ENCODE measurements at regions not wholly inside any gene's neighbourhood (a gene's known extent, or its start where the extent isn't known, plus 50 kb on each side); places are given as distances from the start of the nearest gene placed in this dataset.
"Not testable (repeated sequence)": the region's sequence is repeated elsewhere in the genome, so short reads cannot be mapped to it uniquely, and the experiment has no call there.

DNA sequence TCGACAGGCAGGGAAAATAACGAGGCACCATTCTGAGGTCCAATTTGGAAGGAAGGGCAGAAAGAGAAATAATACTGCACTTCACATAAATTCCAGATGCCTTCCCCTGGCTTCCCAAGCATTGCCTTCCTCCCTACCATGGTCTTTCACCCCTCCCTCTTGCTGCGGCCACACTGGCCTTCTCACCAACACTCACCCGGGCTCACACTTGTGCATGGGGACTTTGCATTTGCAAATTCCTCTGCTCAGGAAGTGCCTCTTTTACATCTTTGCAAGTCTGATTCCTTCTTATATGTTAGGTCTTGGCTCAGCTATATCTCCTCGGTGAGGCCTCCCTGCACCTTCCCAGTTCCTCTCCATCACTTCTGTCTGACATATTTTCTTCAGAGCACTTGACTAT, 199.4 kb downstream of the CHIC2 start:
- FAIRE-seq: no peak

DNA sequence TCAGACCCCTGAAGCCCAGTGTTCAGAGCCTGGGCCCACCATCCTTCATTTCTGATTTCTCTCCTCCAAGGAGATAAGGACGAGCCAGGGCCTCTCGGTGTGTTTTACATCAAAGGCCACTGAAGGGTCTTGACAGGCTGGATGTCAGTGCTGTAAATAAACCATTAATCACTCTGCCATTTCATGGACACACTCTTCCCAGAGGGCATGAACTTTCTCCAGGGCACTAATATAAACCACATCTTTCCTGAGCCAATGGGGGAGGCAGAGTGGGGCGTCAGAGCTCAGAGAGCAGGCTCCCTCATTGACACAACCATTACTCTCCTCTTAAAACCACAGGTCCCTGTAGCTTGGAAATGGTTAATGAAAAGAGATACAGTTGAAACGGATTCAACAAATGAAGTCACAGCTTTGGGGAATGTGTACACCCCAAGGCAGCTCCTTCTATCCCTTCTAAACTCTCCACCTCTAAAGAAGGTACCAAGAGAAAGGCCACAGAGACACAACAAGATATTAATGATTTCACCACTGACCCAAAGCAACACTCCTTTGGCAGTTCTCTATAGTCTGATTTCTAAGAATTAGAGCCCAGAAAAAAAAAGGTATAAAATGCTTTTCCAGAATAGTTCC, 200.6 kb downstream of the CHIC2 start:
- FAIRE-seq: no peak

- FAIRE-seq: no peak
Measured at GRCh38 chr4:53863158-53863557, 201.2 kb downstream of the CHIC2 start.

DNA sequence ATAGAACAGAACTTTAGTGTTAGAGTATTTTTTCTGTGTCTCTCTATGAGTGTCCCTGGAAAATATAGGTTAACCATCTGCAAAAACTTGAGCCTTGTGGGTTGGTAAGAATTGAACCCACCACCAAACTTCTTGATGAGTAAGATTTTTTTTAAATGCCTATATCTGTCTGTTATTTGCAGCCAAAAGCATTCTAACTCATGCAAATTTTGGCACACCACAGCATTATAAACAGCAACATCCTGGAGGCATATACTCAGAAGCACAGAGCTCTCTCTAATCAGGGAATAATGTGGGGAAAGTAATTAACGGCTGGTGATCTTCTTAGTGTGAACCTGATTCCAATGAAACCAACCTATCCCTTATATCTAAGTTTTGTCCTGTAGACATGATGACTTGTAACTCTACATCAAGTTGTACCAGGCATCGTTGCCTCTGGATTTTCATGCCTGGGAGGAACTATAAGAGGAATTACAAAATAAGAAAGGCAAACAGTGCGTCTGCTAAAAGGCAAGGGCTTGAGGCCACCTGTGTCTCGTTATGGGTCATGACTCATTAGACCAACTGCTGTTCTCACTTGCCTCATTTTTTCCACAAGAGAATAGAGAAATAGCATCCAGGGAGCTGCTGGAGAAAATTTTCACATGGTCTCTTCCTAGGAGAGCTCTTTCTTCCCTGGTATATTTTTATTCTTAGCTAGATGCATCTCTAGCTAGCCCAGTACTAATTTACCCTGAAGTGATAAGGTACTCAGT, 202.4 kb downstream of the CHIC2 start:
- no peak for FAIRE-seq

- FAIRE-seq: no peak
Measured at GRCh38 chr4:53859305-53859704, 205.1 kb downstream of the CHIC2 start.

- FAIRE-seq: no peak
Measured at GRCh38 chr4:53858744-53859143, 205.7 kb downstream of the CHIC2 start.

- FAIRE-seq: no peak
Measured at GRCh38 chr4:53855581-53856250, 208.7 kb downstream of the CHIC2 start.

DNA sequence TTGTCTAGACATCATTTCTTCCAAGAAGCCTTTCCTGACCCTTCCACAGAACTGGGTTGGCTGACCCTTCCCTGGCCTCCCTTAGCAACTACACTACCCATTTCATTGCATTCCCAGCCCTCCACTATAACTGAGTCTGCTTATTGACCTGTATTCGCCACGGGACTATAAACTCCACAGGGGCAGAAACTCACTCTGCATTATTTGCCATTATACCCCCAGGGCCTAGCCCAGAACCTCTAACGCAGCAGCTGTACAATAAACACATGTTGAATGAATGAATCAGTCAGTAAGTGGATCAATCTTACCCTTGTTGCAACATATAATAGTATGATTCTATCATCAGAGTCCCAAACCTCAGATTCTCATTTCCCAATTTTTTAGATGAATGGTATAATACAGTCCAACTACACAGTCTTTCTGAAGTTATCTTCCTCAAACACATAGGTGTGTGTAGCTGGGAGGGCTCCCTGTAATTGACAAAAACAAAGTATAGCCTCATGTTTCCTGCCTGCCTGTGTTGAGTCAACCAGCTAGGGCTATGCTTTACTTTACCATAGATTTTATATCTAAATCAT, 209.3 kb downstream of the CHIC2 start:
- FAIRE-seq: no peak

- FAIRE-seq: no peak
Measured at GRCh38 chr4:53852343-53852742, 212.1 kb downstream of the CHIC2 start.

- FAIRE-seq: no peak
Measured at GRCh38 chr4:53847965-53848364, 216.4 kb downstream of the CHIC2 start.

DNA sequence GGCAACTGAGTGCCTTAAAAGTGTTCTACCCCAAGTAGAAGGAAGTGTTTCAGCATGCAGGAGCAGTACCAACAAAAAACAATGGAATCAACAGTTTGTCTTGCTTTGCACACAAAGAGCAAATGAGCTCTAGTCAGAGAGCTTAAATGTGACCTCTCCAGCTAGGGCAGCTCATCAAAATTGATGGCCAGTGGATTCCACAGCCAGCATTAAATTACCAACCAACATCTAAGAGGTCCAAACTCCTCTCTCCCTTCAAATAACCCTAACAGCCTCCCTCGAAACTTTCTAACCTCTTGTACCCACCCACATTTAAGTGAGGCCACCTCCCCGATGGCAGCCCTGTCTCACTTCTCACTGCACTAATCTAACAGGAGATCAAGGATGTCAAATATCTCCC, 219.9 kb downstream of the CHIC2 start:
- FAIRE-seq: no peak

DNA sequence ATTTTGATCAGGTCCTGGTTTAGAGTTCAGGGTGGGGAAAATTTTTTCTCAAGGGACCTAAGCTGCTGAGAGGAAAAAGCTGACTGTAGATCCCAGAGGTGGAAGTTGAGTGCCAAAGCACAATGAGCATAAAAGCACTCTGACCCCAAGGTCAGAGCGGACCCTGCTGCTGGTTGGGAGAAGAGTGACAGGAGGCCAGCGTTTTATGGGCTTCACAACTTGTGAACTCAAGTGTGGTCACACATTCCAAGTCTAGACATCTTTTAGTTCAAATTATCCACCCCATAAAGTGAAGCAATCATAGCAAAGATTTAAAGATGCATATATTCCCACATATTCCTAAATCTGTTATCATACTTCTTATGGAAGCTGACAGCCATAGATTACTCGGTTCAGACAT, 220.3 kb downstream of the CHIC2 start:
- no peak for FAIRE-seq

DNA sequence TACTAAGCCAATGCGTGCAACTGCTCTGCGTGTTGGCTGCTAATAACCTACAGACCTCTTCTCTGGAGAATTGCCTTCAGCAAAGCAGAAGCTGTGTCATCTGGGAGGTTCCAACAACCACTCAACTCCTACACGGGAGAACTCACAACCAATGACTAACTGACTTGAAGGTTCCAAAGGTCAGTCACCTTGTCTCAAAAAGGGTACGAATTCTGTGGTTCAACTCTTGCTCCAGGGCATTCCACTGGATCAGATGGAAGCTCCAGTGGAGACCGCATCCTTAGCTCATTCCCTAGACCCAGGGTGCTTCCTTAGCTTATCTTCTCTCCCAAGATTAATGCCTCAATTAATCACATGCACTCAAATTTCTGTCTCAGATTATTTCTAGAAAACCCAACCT, 222.7 kb downstream of the CHIC2 start:
- FAIRE-seq: no peak

- FAIRE-seq: no peak
Measured at GRCh38 chr4:53840643-53841042, 223.8 kb downstream of the CHIC2 start.

DNA sequence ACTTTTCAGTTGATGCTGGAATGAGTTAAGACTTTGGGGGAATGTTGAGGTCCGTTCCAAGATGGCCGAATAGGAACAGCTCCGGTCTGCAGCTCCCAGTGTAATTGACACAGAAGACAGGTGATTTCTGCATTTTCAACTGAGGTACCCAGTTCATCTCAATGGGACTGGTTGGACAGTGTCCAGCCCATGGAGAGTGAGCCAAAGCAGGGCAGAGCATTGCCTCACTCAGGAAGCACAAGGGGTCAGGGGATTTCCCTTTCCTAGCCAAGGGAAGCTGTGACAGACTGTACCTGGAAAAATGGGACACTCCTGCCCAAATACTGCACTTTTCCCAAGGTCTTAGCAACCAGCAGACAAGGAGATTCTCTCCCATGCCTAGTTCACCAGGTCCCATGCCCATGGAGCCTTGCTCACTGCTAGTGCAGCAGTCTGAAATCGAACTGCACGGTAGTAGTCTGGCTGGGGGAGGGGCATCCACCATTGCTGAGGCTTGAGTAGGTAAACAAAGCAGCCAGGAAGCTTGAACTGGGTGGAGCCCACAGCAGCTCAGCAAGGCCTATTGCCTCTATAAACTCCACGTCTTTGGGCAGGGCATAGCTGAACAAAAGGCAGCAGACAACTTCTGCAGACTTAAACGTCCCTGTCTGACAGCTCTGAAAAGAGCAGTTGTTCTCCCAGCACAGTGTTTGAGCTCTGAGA, 231.0 kb downstream of the CHIC2 start:
- FAIRE-seq: not testable (repeated sequence)

GRCh38 chr4:53832549-53832948, 231.9 kb downstream of the CHIC2 start:
- no peak for FAIRE-seq

DNA sequence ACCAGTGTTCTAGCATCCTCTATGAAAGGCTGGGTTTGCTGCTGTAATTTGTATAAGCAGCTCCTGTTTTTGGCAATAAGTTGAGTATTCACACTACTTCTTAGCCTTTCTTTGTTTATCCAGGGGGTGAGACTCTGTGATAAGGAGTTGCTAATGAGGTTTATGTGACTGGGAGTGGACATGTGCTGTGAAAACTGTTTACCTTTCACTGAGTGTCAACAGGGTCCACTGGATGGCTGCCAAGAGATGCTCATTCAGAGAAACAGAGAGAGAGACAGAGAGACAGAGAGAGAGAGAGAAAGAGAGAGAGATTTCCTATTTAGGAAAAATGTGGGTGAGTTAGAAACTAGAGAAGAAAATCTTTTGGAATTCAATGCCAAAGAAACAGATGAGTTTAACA, 233.9 kb downstream of the CHIC2 start:
- FAIRE-seq: no peak

- no peak for FAIRE-seq
Measured at GRCh38 chr4:53821179-53821851, 230.0 kb upstream of the LNX1 start.

- no peak for FAIRE-seq
Measured at GRCh38 chr4:53818104-53818503, 226.8 kb upstream of the LNX1 start.

DNA sequence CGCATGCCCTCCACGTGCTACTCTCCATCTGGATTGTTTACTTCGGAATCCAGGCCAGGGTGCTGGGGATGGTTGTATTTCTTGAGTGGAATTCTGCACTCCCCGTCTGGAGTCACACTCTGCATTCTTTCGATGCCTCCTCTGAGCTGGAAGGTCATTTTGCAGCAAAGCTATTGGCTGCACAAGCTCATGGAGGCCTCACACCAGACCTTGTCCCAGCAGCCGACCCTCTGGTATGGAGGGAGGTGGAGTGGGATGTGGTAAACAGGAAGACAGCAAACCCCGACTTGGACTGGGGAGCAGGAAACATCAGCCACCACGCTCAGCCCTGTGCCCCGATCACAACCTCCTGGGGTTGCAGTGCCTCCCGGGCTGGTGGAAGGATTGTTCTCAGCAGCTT, 225.3 kb upstream of the LNX1 start:
- FAIRE-seq: no peak

- no peak for FAIRE-seq
Measured at GRCh38 chr4:53815281-53815680, 224.0 kb upstream of the LNX1 start.

DNA sequence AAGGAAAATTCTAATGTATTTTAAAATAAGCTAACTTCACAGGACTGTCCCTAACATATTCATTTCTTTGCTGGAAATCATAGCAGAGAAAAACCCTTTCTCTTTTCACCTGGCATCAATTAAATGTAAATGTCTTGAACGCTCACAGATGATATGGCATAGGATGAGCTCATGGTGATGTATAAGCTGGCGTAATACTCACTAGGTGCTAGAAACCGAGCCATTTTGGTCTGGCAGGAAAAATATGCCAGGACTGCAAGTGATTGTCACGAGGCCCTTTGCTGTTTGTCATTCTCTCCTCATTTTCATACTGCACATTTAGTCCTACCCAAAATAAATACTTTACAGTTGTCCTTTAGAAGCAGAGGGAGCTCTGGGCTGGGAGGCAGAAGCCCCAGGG, 222.7 kb upstream of the LNX1 start:
- FAIRE-seq: no peak

DNA sequence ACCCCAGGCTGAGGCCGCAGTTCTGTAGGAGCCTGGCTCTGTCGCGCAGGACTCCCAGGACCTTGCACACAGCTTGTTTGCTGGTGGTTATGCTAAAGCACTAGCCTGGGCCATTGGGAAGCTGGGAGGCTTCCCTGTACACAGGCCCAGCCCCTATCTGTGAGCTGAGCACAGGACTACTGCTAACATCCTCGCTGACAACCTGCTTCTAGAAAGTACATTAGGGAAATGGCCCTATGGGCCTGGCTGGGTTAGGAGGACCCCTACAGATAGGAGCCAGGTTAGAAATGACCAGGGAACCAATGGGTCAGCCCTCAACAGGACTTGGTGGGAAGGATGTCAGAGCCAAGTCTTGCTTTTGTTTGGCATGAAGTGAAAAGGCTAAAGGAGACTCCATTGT, 219.4 kb upstream of the LNX1 start:
- FAIRE-seq: no peak
